GM23338 (cell line): ENCODE measurements at regions not wholly inside any gene's neighbourhood (a gene's known extent, or its start where the extent isn't known, plus 50 kb on each side); places are given as distances from the start of the nearest gene placed in this dataset.

Experiments
- ATAC-seq: fragments of 200-7000 bp; cut with Tn5 transposase; 3 replicates; pipeline ENCODE4 v1.9.1; 2020
- DNase-seq: peaks from one replicate; pipeline ENCODE4 v3.0.0-alpha.2; 2015; ENCODE audit warnings: low spot score
- H2AFZ ChIP-seq: fragments of 200-600 bp; sonication (generic); 2 replicates; pipeline ENCODE4 v1.8.0; 2016; ENCODE audit warnings: antibody characterized with exemption, mild to moderate bottlenecking, moderate library complexity
- H3F3A ChIP-seq: fragments of 200-600 bp; sonication (generic); replicated peaks from 2 replicates; pipeline ENCODE4 v1.8.0; 2017; ENCODE audit warnings: antibody characterized with exemption, mixed run types, low read depth
- H3K27ac ChIP-seq: fragments of 200-600 bp; sonication (generic); 2 replicates; pipeline ENCODE4 v1.6.1; 2016; ENCODE audit warnings: low read depth
- H3K27me3 ChIP-seq: fragments of 200-600 bp; sonication (generic); 2 replicates; pipeline ENCODE4 v1.8.0; 2016; ENCODE audit warnings: mild to moderate bottlenecking, mixed run types, moderate library complexity; ENCODE audit not compliant: insufficient read depth
- H3K36me3 ChIP-seq: fragments of 200-600 bp; sonication (generic); 2 replicates; pipeline ENCODE4 v1.8.0; 2016; ENCODE audit warnings: mild to moderate bottlenecking; ENCODE audit not compliant: insufficient read depth
- H3K4me1 ChIP-seq: fragments of 200-600 bp; sonication (generic); 2 replicates; pipeline ENCODE4 v1.8.0; 2016; ENCODE audit warnings: mild to moderate bottlenecking, moderate library complexity; ENCODE audit not compliant: insufficient read depth
- H3K4me2 ChIP-seq: fragments of 200-600 bp; sonication (generic); 2 replicates; pipeline ENCODE4 v1.7.1; 2017; ENCODE audit warnings: mixed run types
- H3K4me3 ChIP-seq: fragments of 200-600 bp; sonication (generic); 2 replicates; pipeline ENCODE4 v1.6.1; 2016; ENCODE audit warnings: mixed run types
- H3K79me2 ChIP-seq: fragments of 200-600 bp; sonication (generic); replicated peaks from 2 replicates; pipeline ENCODE4 v1.8.0; 2017; ENCODE audit warnings: mild to moderate bottlenecking; ENCODE audit not compliant: insufficient read depth
- H3K9me2 ChIP-seq: fragments of 200-600 bp; sonication (generic); 2 replicates; pipeline ENCODE4 v1.8.0; 2017; ENCODE audit not compliant: insufficient read depth
- H4K20me1 ChIP-seq: fragments of 200-600 bp; sonication (generic); replicated peaks from 2 replicates; pipeline ENCODE4 v1.8.0; 2017; ENCODE audit warnings: mild to moderate bottlenecking; ENCODE audit not compliant: insufficient read depth
- H3K27ac Mint-ChIP-seq: 2 replicates; pipeline ENCODE4 v1.8.0; 2020; ENCODE audit warnings: inconsistent platforms, mild to moderate bottlenecking, moderate library complexity, mixed read lengths
- H3K27me3 Mint-ChIP-seq: 3 replicates; pipeline ENCODE4 v1.8.0; 2022; ENCODE audit warnings: low read depth, mild to moderate bottlenecking, moderate library complexity, mixed read lengths, inconsistent platforms; ENCODE audit not compliant: insufficient read depth, poor library complexity
- H3K36me3 Mint-ChIP-seq: 3 replicates; pipeline ENCODE4 v1.8.0; 2021; ENCODE audit warnings: low read depth, mild to moderate bottlenecking, inconsistent platforms, moderate library complexity, mixed read lengths
- H3K4me1 Mint-ChIP-seq: 3 replicates; pipeline ENCODE4 v1.8.0; 2020; ENCODE audit warnings: mild to moderate bottlenecking, inconsistent platforms, mixed read lengths
- H3K4me3 Mint-ChIP-seq: 3 replicates; pipeline ENCODE4 v1.8.0; 2021; ENCODE audit warnings: moderate library complexity, mild to moderate bottlenecking, inconsistent platforms, mixed read lengths
- H3K9me3 Mint-ChIP-seq: 3 replicates; pipeline ENCODE4 v1.8.0; 2020; ENCODE audit warnings: moderate library complexity, mild to moderate bottlenecking, inconsistent platforms, mixed read lengths
- CTCF ChIP-seq, 2 experiments: fragments of 200-600 bp in 1 of 2; sonication (generic) in 1 of 2; conservative IDR thresholded peaks; 2 replicates each; pipeline versions ENCODE4 v1.5.1 to v1.6.1; 2016 to 2017; ENCODE audit warnings: antibody characterized with exemption in 2 of 2, low read depth in 2 of 2, mild to moderate bottlenecking in 2 of 2, moderate library complexity in 1 of 2
- ETS1 ChIP-seq: IDR thresholded peaks from 2 replicates; pipeline ENCODE4 v1.6.1; 2016; ENCODE audit warnings: antibody characterized with exemption
- EZH2 ChIP-seq: fragments of 200-600 bp; sonication (generic); IDR thresholded peaks from one replicate; pipeline ENCODE4 v1.8.0; 2017; ENCODE audit warnings: antibody characterized with exemption, mild to moderate bottlenecking, low read depth; ENCODE audit not compliant: unreplicated experiment
- EZH2phosphoT487 ChIP-seq: fragments of 200-600 bp; sonication (generic); IDR thresholded peaks from one replicate; pipeline ENCODE4 v1.8.1; 2018; ENCODE audit warnings: antibody characterized with exemption; ENCODE audit not compliant: unreplicated experiment
- JUNB ChIP-seq: IDR thresholded peaks from one replicate; pipeline ENCODE4 v1.6.1; 2016; ENCODE audit warnings: antibody characterized with exemption; ENCODE audit not compliant: unreplicated experiment
- POLR2AphosphoS5 ChIP-seq: IDR thresholded peaks from 2 replicates; pipeline ENCODE4 v1.6.1; 2016; ENCODE audit warnings: antibody characterized with exemption, low read depth
- REST ChIP-seq: IDR thresholded peaks from one replicate; pipeline ENCODE4 v1.6.1; 2018; ENCODE audit warnings: antibody characterized with exemption; ENCODE audit not compliant: unreplicated experiment
- STAT1 ChIP-seq: IDR thresholded peaks from one replicate; pipeline ENCODE4 v1.6.1; 2016; ENCODE audit warnings: antibody characterized with exemption; ENCODE audit not compliant: unreplicated experiment
- ZNF331 ChIP-seq: fragments of 250-450 bp; sonication (Bioruptor Pico); IDR thresholded peaks from 2 replicates; pipeline ENCODE4 v1.5.0; 2020; ENCODE audit warnings: low read depth, mild to moderate bottlenecking, moderate library complexity

GRCh38 chr1:14238472-14239307 is 359.8 kb upstream of the KAZN start (continued):
- TF ChIP-seq EZH2 (no peak), EZH2phosphoT487 (no peak), STAT1 (no peak)

- TF ChIP-seq REST (no peak), JUNB (no peak), EZH2phosphoT487 (no peak), ZNF331 (CRISPR knock-in tag) (no peak)
- Mint-ChIP-seq H3K4me1 (peaks cover 3% of the 10 kb centered on the region; the same call in 1 of the 3 replicates), H3K27me3 (peaks cover 2% of the 10 kb centered on the region), H3K9me3 (no peaks in the 10 kb centered on the region), H3K4me3 (no peak overlapping the region), H3K27ac (no peak overlapping the region), H3K36me3 (no peaks in the 10 kb centered on the region)
- ATAC-seq (no peak), DNase-seq (no peak)
- Histone ChIP-seq H3K27ac (no peak overlapping the region), H3K79me2 (no peaks in the 10 kb centered on the region), H3K27me3 (no peaks in the 10 kb centered on the region), H2AFZ (no peak overlapping the region), H3K4me3 (no peak overlapping the region), H3K4me1 (0 out of 2 replicates have a peak, but pooled peaks cover 8% of the 10 kb centered on the region), H3K36me3 (no peaks in the 10 kb centered on the region), H3K4me2 (no peak overlapping the region), H3F3A (no peaks in the 10 kb centered on the region), H3K9me2 (peaks cover 15% of the 10 kb centered on the region; the same call in 1 of the 2 replicates), H4K20me1 (no peaks in the 10 kb centered on the region)
Measured at GRCh38 chr1:14240265-14240664, 358.2 kb upstream of the KAZN start.

- H3K4me3 ChIP-seq: no peak overlapping the region
- no peaks in the 10 kb centered on the region for H3K36me3 Mint-ChIP-seq
- H3K79me2 ChIP-seq: no peaks in the 10 kb centered on the region
- H3K9me2 ChIP-seq: peaks cover 15% of the 10 kb centered on the region; the same call in 1 of the 2 replicates
- H3K4me2 ChIP-seq: no peak overlapping the region
- no peaks in the 10 kb centered on the region for H4K20me1 ChIP-seq
- H3K4me3 Mint-ChIP-seq: no peak overlapping the region
- H3K27ac ChIP-seq: no peak overlapping the region
- no peaks in the 10 kb centered on the region for H3K36me3 ChIP-seq
- H3K27ac Mint-ChIP-seq: no peak overlapping the region
- no peaks in the 10 kb centered on the region for H3F3A ChIP-seq
- no peak for DNase-seq
- H3K27me3 ChIP-seq: no peaks in the 10 kb centered on the region
- H3K4me1 Mint-ChIP-seq: peaks cover 3% of the 10 kb centered on the region; the same call in 1 of the 3 replicates
- no peaks in the 10 kb centered on the region for H3K9me3 Mint-ChIP-seq
- ATAC-seq: no peak
- H3K27me3 Mint-ChIP-seq: peaks cover 2% of the 10 kb centered on the region
- 0 out of 2 replicates have a peak, but pooled peaks cover 8% of the 10 kb centered on the region for H3K4me1 ChIP-seq
- H2AFZ ChIP-seq: no peak overlapping the region; the same call in 1 of the 2 replicates
- TF ChIP-seq ETS1: no peak
- no peak for TF ChIP-seq EZH2
- TF ChIP-seq POLR2AphosphoS5: no peak
- no peak for TF ChIP-seq CTCF (conservative IDR thresholded peaks at IDR 0.05; ENCODE audit: low read depth in 2 of 2)
- TF ChIP-seq ZNF331 (CRISPR knock-in tag): no peak
Measured at GRCh38 chr1:14242123-14242522, 356.4 kb upstream of the KAZN start.
